ENCODE measurements at regions not wholly inside any gene's neighbourhood (a gene's known extent, or its start where the extent isn't known, plus 50 kb on each side); places are given as distances from the start of the nearest gene placed in this dataset.
"Not testable (repeated sequence)": the region's sequence is repeated elsewhere in the genome, so short reads cannot be mapped to it uniquely, and the experiment has no call there.

DNA sequence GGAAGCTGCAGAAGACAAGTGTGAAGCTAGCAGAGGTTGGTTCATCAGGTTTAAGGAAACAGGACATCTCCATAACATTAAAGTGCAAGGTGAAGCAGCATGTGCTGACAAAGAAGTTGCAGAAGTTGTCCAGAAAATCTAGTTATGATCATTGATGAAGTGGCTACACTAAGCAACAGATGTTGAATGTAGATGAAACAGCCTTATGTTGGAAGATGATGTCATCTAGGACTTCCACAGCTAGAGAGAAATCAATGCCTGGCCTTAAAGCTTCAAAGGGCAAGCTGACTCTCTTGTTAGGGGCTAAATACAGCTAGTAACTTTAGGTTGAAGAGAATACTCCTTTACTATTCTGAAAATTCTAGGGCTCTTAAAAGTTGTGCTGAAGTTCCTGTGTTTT is 340.2 kb upstream of the SOX9 start:
- ChIA-PET POLR2A (no interaction called here), CTCF (no interaction called here)
- H4K20me1 ChIP-seq (replicated peaks; ENCODE audit: control insufficient read depth, extremely low read depth, insufficient read depth, low read length), result no peaks in the 10 kb centered on the region
- no peak overlapping the region for H3K4me2 ChIP-seq (ENCODE audit: insufficient read depth, low read length)
- TF ChIP-seq EZH2 (IDR thresholded peaks at IDR 0.05; ENCODE audit: borderline replicate concordance, low read depth, low read length, severe bottlenecking) (no peak), JUN (IDR thresholded peaks at IDR 0.05; ENCODE audit: borderline replicate concordance, insufficient read depth, insufficient read length, low read depth) (no peak), FOS (IDR thresholded peaks at IDR 0.05; ENCODE audit: borderline replicate concordance, insufficient read depth, low read length) (no peak), MYC (IDR thresholded peaks at IDR 0.05; ENCODE audit: low read depth, low read length) (no peak), POLR2AphosphoS5 (IDR thresholded peaks at IDR 0.05; ENCODE audit: insufficient read depth, low read depth, low read length) (no peak), GATA2 (IDR thresholded peaks at IDR 0.05; ENCODE audit: insufficient read depth, insufficient read length, low read depth, low read length) (no peak), POLR2A (IDR thresholded peaks at IDR 0.05; ENCODE audit: low read depth, low read length) (no peak)
- TF ChIP-seq, protein P1, sequence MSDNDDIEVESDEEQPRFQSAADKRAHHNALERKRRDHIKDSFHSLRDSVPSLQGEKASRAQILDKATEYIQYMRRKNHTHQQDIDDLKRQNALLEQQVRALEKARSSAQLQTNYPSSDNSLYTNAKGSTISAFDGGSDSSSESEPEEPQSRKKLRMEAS (IDR thresholded peaks at IDR 0.05; ENCODE audit: insufficient read depth, insufficient read length), result no peak
- TF ChIP-seq, protein P2, sequence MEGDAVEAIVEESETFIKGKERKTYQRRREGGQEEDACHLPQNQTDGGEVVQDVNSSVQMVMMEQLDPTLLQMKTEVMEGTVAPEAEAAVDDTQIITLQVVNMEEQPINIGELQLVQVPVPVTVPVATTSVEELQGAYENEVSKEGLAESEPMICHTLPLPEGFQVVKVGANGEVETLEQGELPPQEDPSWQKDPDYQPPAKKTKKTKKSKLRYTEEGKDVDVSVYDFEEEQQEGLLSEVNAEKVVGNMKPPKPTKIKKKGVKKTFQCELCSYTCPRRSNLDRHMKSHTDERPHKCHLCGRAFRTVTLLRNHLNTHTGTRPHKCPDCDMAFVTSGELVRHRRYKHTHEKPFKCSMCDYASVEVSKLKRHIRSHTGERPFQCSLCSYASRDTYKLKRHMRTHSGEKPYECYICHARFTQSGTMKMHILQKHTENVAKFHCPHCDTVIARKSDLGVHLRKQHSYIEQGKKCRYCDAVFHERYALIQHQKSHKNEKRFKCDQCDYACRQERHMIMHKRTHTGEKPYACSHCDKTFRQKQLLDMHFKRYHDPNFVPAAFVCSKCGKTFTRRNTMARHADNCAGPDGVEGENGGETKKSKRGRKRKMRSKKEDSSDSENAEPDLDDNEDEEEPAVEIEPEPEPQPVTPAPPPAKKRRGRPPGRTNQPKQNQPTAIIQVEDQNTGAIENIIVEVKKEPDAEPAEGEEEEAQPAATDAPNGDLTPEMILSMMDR (IDR thresholded peaks at IDR 0.05; ENCODE audit: extremely low read depth in 1 of 2, insufficient read depth in 1 of 2, low read depth in 1 of 2, low read length in 2 of 2), result no peak
- intact Hi-C loops (cut with micrococcal nuclease), result no loop called here
- H3K27ac ChIP-seq (ENCODE audit: insufficient read depth, low read depth, low read length), result no peak overlapping the region
- no peaks in the 10 kb centered on the region for H3K79me2 ChIP-seq (ENCODE audit: control insufficient read depth, insufficient read depth, low read length)
- no peak for FAIRE-seq
- no peaks in the 10 kb centered on the region for H3K4me1 ChIP-seq (ENCODE audit: control insufficient read depth, extremely low read depth, insufficient read depth, low read length)
- dilution Hi-C loops (cut with MboI; ENCODE audit: extremely low pct_ligation_motif_present, low sequenced_read_pairs), result no loop called here
- no peak overlapping the region for H3K9ac ChIP-seq (replicated peaks; ENCODE audit: extremely low read depth, insufficient read depth, low read length)
- no peaks in the 10 kb centered on the region for H3K9me1 ChIP-seq (replicated peaks; ENCODE audit: control insufficient read depth, extremely low read depth, insufficient read depth, low read length)
- H3K4me3 ChIP-seq (replicated peaks in 1 of 3; ENCODE audit: insufficient read depth in 1 of 3, low read depth in 1 of 3, low read length in 3 of 3), result no peak overlapping the region
- BruUV-seq (replicated peaks), result no TSS peak
- no peak overlapping the region for H2AFZ ChIP-seq (ENCODE audit: low read depth, low read length)
- H3K36me3 ChIP-seq (ENCODE audit: control insufficient read depth in 2 of 2, extremely low read depth in 1 of 2, insufficient read depth in 2 of 2, low read length in 2 of 2), result no peaks in the 10 kb centered on the region
- no peaks in the 10 kb centered on the region for H3K27me3 ChIP-seq (ENCODE audit: control insufficient read depth in 2 of 2, insufficient read depth in 2 of 2, low read length in 2 of 2)
- no peak for DNase-seq (ENCODE audit: low read depth, low spot score)
- H3K9me3 ChIP-seq (replicated peaks; ENCODE audit: control insufficient read depth, insufficient read depth, low read length), result peaks cover 9% of the 10 kb centered on the region

DNA sequence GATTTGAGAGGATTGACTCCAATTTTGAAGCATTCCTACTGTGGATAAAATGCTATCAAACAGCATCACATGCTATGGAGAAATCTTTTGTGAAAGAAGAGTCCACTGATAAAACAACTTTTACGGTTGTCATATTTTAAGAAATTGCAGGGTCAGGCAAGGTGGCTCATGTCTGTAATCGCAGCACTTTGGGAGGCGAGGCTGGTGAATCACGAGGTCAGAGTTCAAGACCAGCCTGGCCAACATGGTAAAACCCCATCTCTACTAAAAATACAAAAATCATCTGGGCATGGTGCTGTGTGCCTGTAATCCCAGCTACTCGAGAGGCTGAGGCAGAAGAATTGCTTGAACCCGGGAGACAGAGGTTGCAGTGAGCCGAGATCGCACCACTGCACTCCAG is 338.8 kb upstream of the SOX9 start:
- H3K9ac ChIP-seq (replicated peaks; ENCODE audit: extremely low read depth, insufficient read depth, low read length); intact Hi-C loops (cut with micrococcal nuclease); H3K4me1 ChIP-seq (ENCODE audit: control insufficient read depth, extremely low read depth, insufficient read depth, low read length); DNase-seq (ENCODE audit: low read depth, low spot score); H3K79me2 ChIP-seq (ENCODE audit: control insufficient read depth, insufficient read depth, low read length); FAIRE-seq; H3K9me1 ChIP-seq (replicated peaks; ENCODE audit: control insufficient read depth, extremely low read depth, insufficient read depth, low read length); CTCF ChIA-PET; H3K4me2 ChIP-seq (ENCODE audit: insufficient read depth, low read length); H2AFZ ChIP-seq (ENCODE audit: low read depth, low read length); H3K27ac ChIP-seq (ENCODE audit: insufficient read depth, low read depth, low read length); H4K20me1 ChIP-seq (replicated peaks; ENCODE audit: control insufficient read depth, extremely low read depth, insufficient read depth, low read length); dilution Hi-C loops (cut with MboI; ENCODE audit: extremely low pct_ligation_motif_present, low sequenced_read_pairs); H3K36me3 ChIP-seq (ENCODE audit: control insufficient read depth in 2 of 2, extremely low read depth in 1 of 2, insufficient read depth in 2 of 2, low read length in 2 of 2); POLR2A ChIA-PET; BruUV-seq (replicated peaks); H3K27me3 ChIP-seq (ENCODE audit: control insufficient read depth in 2 of 2, insufficient read depth in 2 of 2, low read length in 2 of 2); H3K4me3 ChIP-seq (replicated peaks in 1 of 3; ENCODE audit: insufficient read depth in 1 of 3, low read depth in 1 of 3, low read length in 3 of 3): not testable (repeated sequence)
- peaks cover 11% of the 10 kb centered on the region for H3K9me3 ChIP-seq (replicated peaks; ENCODE audit: control insufficient read depth, insufficient read depth, low read length)

Data from endothelial cell of umbilical vein (primary cell).